Activated naive CD4-positive, alpha-beta T cell treated with Interleukin-2 at 50 U/mL for 16 hours (primary cell): ENCODE measurements at regions not wholly inside any gene's neighbourhood (a gene's known extent, or its start where the extent isn't known, plus 50 kb on each side); places are given as distances from the start of the nearest gene placed in this dataset.

Experiments used
- DNase-seq: peaks from one replicate; pipeline ENCODE4 v3.0.0-alpha.2; 2020

GRCh38 chr18:8945514-8945913, 157.0 kb upstream of the NDUFV2 start:
- DNase-seq, result no peak

DNA sequence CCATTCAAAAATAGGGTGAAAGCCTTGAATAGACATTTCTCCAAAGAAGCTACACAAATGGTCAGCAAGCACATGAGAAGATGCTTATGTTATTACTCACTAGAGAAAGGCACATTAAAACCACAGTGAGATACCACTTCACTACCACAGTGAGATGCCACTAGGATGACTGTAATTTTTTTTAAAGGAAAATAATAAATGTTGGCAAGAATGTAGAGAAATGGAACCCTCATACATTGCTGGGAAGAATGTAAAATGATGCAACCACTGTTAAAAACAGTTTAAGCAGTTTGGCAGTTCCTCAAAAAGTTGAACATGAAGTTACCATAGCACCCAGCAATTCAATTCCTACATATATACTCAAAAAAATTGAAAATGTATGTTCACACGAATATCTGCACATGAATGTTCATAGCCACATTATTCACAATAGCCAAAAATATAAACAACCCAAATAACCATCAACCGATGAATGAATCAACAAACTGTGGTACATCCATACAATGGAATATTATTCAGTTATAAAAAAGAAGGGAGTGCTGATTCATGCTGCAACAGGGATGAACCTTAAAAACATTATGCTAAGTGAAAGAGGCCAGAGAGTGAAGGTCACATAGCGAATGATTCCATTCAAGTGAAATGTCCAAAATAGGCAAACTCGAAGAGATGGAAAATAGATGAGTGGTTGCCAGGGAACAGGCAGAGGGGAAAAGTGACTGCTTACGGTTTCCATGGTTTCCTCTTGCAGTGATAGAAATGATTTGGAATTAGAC, 156.2 kb upstream of the NDUFV2 start:
- DNase-seq, result no peak

DNA sequence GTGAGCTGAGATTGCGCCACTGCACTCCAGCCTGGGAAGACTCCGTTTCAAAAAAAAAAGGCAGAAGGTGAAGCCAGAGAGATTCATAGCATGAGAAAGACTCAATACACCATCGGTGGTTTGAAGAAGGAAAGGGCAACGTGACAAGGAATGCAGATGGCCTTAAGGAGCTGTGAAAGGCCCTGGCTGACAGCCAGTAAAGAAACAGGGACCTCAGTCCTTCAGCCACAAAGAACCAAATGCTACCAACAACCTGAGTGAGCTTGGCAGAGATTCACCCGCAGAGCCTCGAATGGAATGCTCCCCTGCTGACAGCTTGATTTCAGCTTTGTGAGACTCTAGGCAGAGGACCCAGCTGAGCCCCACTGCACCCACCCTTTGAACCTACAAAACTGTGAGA, 154.9 kb upstream of the NDUFV2 start:
- no peak for DNase-seq

GRCh38 chr18:8948011-8948410, 154.5 kb upstream of the NDUFV2 start:
- no peak for DNase-seq

DNA sequence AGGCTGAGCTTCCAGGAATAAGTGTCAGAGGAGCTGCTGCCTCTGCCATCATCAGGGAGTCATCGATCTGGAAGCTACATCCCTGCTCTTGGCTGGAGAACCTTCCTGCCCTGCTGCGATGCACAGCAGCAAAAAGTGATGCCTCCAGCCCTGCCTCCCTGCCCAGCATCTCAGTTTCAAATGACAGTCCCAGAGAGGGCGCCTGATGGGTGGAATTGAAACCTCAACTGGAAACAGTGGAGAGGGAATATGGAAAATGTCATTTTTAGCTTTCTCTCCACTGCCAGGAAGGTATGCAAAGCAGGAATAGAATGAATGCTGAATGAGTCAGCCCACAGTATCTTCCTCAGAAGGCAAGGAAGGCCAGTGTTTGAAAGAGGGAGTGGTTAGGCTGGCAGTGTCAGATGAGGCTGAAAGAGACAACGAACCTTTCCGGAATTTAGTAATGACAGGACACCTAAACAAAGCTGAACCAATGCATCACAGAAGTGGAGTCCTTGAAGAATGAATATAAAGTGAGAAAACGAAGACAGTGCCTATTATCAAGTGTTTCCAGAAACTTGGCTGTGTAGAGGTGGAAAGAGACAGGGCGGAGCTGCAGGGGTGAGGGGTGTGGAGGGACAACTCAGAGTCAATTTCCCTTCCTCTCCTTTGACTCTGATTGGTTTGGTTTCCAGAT, 153.9 kb upstream of the NDUFV2 start:
- DNase-seq, result no peak

DNA sequence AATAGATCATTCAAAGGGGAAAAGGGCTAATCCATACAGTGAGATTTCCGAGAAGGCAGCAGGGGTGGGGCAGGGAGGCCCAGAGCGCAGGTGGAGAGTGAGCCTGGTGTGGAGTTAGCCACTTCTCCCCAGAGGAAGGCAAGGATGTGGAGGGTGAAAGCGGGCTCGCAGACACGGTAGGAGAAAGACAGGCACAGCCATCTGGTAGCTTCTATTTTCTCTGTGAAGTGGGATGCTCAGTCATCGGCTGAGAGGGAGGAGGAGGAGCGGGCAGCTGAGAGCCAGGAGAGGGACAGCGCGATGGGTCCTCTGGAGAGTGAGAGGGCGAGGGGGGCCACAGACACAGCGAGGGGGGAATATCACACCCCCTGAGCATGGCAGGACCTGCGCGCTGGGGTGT, 153.3 kb upstream of the NDUFV2 start:
- no peak for DNase-seq

DNA sequence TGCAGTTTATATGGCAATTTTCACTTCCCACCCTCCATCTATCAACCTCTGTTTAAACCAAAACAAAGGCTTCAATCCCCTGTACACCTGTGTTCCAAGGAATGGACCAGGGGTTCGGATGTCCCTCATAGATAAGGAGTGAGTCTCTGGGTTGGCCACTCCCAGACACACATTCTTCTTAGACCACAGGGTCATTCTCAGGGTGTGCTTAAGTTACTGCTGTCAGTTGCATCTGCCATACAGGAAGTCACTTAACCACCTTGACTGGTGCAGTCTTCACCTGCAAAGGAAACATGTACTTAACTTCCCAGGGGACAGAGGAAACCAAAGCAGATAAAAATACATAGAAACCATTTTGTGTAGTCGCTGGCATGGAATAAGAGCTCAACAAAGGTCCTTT, 151.0 kb upstream of the NDUFV2 start:
- no peak for DNase-seq

DNA sequence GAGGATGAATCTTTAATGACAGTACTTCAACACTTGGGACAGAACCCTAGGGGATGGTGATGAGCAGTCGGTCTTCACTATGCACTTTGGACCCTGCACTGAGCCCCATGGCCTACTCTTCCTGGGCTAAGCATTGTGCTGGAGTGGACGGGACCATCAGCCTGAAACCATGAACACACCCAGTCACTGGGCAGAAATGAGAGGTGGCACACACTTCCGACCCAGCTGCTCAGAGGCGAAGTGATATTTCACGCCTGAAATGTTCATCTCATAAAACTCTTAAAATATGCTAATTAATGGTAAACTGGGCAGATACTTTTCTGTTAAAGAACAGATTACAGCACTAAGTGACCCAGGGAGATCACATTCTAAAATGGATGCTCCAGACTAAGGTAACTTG, 150.3 kb upstream of the NDUFV2 start:
- no peak for DNase-seq

GRCh38 chr18:8952769-8953760, 149.4 kb upstream of the NDUFV2 start:
- DNase-seq, result no peak

GRCh38 chr18:8957731-8958130, 144.8 kb upstream of the NDUFV2 start:
- DNase-seq, result no peak

- no peak for DNase-seq
These were observed 143.8 kb upstream of the NDUFV2 start for GRCh38 chr18:8958660-8959059.

GRCh38 chr18:8959551-8960135, 142.9 kb upstream of the NDUFV2 start:
- DNase-seq, result no peak

DNA sequence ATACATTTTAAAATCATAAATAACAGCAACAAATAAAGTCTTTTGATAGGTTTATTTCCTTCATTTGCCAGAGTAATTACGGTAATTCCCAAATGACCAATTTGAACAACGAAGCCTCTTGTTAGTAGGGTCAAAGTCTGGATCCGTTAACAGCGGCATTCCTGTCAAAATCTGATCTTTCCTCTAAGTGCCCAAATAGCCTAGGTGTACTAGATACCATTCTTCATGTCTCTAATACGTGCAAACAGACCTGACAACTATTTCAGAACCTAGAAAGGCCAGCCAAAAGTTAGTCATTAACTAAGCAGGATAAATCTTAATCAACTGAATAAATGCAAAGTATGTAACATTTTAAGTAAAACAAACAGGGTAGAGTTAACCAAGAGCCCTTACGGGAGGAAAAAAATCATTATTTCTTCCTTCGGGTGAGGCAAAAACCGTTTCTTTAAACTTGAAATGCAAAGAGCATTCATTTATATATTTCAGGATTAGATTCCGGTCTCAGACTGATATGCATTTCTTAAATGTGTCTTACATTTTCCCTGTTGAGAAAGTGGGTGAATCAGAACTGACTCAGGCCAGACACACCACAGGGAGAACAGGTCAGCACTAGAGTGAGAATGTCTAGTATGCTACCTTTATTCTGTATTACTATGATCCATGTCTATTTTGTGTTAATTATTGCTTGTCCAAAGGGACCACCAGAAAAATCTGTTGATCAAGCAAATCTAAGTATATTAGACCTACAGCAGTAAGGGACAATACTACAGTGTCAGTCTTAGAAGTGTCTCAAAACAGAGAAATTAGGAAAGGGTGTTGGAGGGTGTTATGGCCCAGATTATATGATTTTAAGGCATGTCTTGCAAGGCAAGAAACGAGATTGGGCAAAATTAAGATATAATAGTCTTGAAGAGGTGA, 141.5 kb upstream of the NDUFV2 start:
- no peak for DNase-seq

DNA sequence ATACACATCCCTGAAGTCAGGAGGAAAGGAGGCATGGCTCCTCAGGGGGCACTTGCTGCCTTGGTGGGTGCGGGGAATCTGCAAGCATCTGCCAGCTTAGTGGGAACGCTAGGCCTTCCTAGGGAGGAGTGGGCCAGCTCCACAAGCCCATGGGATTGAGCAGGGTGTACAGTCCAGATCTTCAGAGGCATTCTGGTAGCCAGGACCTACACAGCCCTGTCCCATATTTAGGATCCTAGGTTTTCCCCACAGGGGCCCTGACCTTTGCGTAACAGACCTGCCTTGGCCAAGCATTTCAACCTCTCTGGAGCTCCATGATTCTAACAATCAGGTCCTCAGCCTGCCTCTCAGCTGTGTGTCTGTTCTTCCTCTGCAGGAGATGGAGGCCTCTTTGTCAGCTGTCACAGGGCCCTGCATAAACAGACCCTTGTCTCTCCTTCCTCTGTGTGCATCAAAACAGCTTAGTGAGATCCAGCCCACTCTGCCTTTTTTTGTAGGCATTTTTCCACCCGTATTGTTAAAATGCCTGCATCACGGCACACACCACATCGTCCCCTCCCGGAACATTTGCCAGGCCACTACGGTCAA, 140.2 kb upstream of the NDUFV2 start:
- DNase-seq, result no peak

DNA sequence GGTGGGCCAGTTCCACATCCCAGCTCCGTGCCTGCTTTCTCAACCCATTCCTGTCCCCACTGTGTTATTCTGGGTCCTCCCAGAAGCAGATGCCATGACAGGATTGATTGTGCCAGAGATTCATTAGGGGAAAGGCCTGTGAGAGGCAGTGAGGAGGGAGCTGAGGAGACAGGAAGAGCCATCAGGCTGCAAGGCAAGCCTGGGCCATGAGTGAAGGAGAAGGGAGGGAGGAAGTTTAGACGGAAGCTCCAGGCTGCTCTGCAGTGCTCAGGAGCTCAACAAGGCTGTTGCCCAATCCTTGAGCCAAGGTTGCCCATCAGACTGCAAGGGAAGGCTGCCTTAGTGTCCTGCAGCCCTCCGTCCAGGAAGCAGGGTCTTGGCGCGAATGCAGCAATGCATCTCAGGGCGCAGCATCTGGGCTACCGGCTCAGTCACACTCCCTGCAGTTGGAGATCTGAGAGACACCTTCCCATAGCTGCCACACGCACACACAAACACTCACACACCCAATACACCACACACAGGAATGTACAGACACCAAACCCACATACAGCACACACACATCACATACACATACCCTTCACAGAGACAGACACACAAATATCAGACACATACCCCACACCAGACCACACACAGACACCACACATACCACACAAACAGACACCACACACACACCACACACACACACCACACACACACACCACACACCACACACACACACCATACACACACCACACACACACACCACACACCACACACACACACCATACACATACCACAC, 139.5 kb upstream of the NDUFV2 start:
- no peak for DNase-seq

- DNase-seq, result no peak
These were observed 138.6 kb upstream of the NDUFV2 start for GRCh38 chr18:8963876-8964275.

GRCh38 chr18:8965398-8965797, 137.1 kb upstream of the NDUFV2 start:
- DNase-seq, result no peak

GRCh38 chr18:8966821-8967220, 135.7 kb upstream of the NDUFV2 start:
- DNase-seq, result no peak

DNA sequence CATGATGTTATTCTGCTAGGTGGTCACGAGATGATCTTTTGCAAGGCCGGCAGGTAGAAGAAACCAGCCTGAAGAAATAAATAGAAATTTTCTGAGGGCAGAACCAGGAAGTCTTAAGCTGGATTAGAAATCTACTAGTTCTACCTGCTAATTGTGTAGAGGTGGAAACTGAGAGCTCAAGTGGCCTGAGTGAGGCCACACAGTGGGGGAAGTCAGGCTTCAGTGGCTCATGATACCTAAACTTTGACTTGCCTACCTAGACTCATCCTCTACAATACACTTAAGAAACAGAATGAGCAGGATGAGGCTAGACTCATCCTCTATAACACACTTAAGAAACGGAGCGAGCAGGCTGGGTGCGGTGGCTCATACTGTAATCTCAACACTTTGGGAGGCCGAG, 134.9 kb upstream of the NDUFV2 start:
- DNase-seq, result no peak

DNA sequence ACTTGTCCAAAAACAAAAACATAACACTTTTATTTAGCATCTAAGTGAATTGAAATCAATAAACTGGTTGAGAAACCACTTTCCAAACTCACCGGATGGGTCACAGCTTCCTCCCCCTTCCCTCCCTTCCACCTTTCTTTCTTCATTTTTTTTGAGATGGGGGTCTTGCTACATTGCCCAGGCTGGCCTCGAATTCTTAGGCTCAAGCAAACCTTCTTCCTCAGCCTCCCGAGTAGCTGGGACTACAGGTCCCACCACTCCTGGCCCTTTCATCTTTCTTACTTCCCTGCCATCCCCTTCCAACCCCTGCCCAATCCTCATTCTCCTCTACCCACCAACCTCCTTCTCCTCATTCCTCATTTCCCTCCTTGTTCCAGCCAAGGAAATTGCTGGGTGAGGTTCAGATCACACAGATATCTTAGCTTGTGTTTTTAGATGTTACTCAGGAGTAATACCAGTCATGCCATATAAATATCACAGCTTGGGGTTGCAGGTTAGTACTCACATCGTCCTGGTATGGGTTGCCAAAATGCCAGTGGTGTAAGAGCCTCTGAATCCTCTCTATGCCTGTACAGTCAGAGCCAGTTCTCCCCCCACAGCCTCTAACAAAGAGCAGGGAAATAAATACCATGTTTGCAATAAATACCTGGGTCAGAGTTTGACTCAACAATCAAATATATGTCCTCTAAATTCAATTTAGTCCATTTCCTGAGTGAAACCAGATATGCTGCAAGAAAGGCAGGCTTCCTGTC, 132.7 kb upstream of the NDUFV2 start:
- DNase-seq, result no peak
